Upper lobe of right lung (tissue), 1 donor: ENCODE measurements at regions not wholly inside any gene's neighbourhood (a gene's known extent, or its start where the extent isn't known, plus 50 kb on each side); places are given as distances from the start of the nearest gene placed in this dataset.

Experiments
- ATAC-seq: fragments of 200-7000 bp; cut with Tn5 transposase; one replicate; pipeline ENCODE4 v1.9.1; 2020; ENCODE audit warnings: mild to moderate bottlenecking, moderate library complexity
- DNase-seq: peaks from one replicate; pipeline ENCODE4 v3.0.0-alpha.2; 2020
- H3K27ac ChIP-seq: fragments of 200-600 bp; one replicate; pipeline ENCODE4 v1.8.0; 2022
- H3K27me3 ChIP-seq: fragments of 200-600 bp; one replicate; pipeline ENCODE4 v1.8.0; 2022; ENCODE audit warnings: mild to moderate bottlenecking
- H3K36me3 ChIP-seq: fragments of 200-600 bp; one replicate; pipeline ENCODE4 v1.8.0; 2022
- H3K4me1 ChIP-seq: fragments of 200-600 bp; one replicate; pipeline ENCODE4 v1.8.0; 2022
- H3K4me3 ChIP-seq: fragments of 200-600 bp; one replicate; pipeline ENCODE4 v1.8.0; 2022; ENCODE audit warnings: mild to moderate bottlenecking
- H3K9me3 ChIP-seq: fragments of 200-600 bp; one replicate; pipeline ENCODE4 v1.8.0; 2022
- CTCF ChIP-seq: fragments of 200-600 bp; IDR thresholded peaks from one replicate; pipeline ENCODE4 v1.8.0; 2022; ENCODE audit warnings: antibody characterized with exemption
- intact Hi-C: fragments of 100-400 bp; cut with DNase I; formaldehyde crosslinking; loops from one replicate; pipeline ENCODE4 v1.11.0; 2022
- donor health status: DM: no; HTN: yes; CAD: no; lungs with severe emphysema.

GRCh38 chr12:13436182-13436581 is 239.7 kb downstream of the EMP1 start:
- ATAC-seq, result no peak
- Histone ChIP-seq H3K36me3 (no peaks in the 10 kb centered on the region), H3K9me3 (no peaks in the 10 kb centered on the region), H3K4me3 (no peak overlapping the region), H3K27me3 (no peaks in the 10 kb centered on the region), H3K4me1 (no peaks in the 10 kb centered on the region), H3K27ac (no peak overlapping the region)
- no peak for DNase-seq
- intact Hi-C loops, result no loop called here
- TF ChIP-seq CTCF, result no peak

- DNase-seq (no peak), ATAC-seq (no peak)
- TF ChIP-seq CTCF, result no peak
- intact Hi-C loops, result no loop called here
- Histone ChIP-seq H3K27me3 (no peaks in the 10 kb centered on the region), H3K4me1 (no peaks in the 10 kb centered on the region), H3K4me3 (no peak overlapping the region), H3K9me3 (no peaks in the 10 kb centered on the region), H3K36me3 (no peaks in the 10 kb centered on the region), H3K27ac (no peak overlapping the region)
Measured at GRCh38 chr12:13435235-13435933, 238.9 kb downstream of the EMP1 start.

- no peak for ATAC-seq
Measured at GRCh38 chr12:13433768-13434167, 237.2 kb downstream of the EMP1 start.

GRCh38 chr12:13431041-13431440 is 234.5 kb downstream of the EMP1 start:
- intact Hi-C loops, result no loop called here
- H3K27ac ChIP-seq, result no peak overlapping the region
- no peak for TF ChIP-seq CTCF
- no peak for ATAC-seq
- no peaks in the 10 kb centered on the region for H3K36me3 ChIP-seq
- H3K27me3 ChIP-seq, result no peaks in the 10 kb centered on the region
- no peak overlapping the region for H3K4me3 ChIP-seq
- no peak for DNase-seq
- H3K9me3 ChIP-seq, result no peaks in the 10 kb centered on the region
- H3K4me1 ChIP-seq, result no peaks in the 10 kb centered on the region

More at GRCh38 chr12:13433768-13434167, 237.2 kb downstream of the EMP1 start:
- no peak for TF ChIP-seq CTCF
- no peak for DNase-seq
- Histone ChIP-seq H3K9me3 (no peaks in the 10 kb centered on the region), H3K27me3 (no peaks in the 10 kb centered on the region), H3K4me1 (no peaks in the 10 kb centered on the region), H3K27ac (no peak overlapping the region), H3K36me3 (no peaks in the 10 kb centered on the region), H3K4me3 (no peak overlapping the region)
- intact Hi-C loops, result no loop called here

GRCh38 chr12:13428538-13429265 is 232.2 kb downstream of the EMP1 start:
- Histone ChIP-seq H3K4me3 (no peak overlapping the region), H3K36me3 (no peaks in the 10 kb centered on the region), H3K4me1 (no peaks in the 10 kb centered on the region), H3K27ac (no peak overlapping the region), H3K27me3 (no peaks in the 10 kb centered on the region), H3K9me3 (no peaks in the 10 kb centered on the region)
- ATAC-seq, result no peak
- no peak for DNase-seq
- intact Hi-C loops, result no loop called here
- TF ChIP-seq CTCF, result no peak
